ENCODE measurements at regions not wholly inside any gene's neighbourhood (a gene's known extent, or its start where the extent isn't known, plus 50 kb on each side); places are given as distances from the start of the nearest gene placed in this dataset.

GRCh38 chr9:91084896-91085516 is 276.7 kb downstream of the AUH start:
- TF ChIP-seq, protein P1, sequence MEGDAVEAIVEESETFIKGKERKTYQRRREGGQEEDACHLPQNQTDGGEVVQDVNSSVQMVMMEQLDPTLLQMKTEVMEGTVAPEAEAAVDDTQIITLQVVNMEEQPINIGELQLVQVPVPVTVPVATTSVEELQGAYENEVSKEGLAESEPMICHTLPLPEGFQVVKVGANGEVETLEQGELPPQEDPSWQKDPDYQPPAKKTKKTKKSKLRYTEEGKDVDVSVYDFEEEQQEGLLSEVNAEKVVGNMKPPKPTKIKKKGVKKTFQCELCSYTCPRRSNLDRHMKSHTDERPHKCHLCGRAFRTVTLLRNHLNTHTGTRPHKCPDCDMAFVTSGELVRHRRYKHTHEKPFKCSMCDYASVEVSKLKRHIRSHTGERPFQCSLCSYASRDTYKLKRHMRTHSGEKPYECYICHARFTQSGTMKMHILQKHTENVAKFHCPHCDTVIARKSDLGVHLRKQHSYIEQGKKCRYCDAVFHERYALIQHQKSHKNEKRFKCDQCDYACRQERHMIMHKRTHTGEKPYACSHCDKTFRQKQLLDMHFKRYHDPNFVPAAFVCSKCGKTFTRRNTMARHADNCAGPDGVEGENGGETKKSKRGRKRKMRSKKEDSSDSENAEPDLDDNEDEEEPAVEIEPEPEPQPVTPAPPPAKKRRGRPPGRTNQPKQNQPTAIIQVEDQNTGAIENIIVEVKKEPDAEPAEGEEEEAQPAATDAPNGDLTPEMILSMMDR (IDR thresholded peaks at IDR 0.05; ENCODE audit: control extremely low read depth, extremely low read depth, low read depth, missing control alignments): no peak
- CTCF ChIA-PET: no interaction called here
- DNase-seq (ENCODE audit: extremely low spot score): no peak
- POLR2A ChIA-PET: no interaction called here

GRCh38 chr9:91085517-91086291 is 276.0 kb downstream of the AUH start:
- ChIA-PET CTCF (no interaction called here), POLR2A (no interaction called here)
- DNase-seq (ENCODE audit: extremely low spot score): no peak
- TF ChIP-seq, protein P1 (IDR thresholded peaks at IDR 0.05; ENCODE audit: control extremely low read depth, extremely low read depth, low read depth, missing control alignments): no peak

DNA sequence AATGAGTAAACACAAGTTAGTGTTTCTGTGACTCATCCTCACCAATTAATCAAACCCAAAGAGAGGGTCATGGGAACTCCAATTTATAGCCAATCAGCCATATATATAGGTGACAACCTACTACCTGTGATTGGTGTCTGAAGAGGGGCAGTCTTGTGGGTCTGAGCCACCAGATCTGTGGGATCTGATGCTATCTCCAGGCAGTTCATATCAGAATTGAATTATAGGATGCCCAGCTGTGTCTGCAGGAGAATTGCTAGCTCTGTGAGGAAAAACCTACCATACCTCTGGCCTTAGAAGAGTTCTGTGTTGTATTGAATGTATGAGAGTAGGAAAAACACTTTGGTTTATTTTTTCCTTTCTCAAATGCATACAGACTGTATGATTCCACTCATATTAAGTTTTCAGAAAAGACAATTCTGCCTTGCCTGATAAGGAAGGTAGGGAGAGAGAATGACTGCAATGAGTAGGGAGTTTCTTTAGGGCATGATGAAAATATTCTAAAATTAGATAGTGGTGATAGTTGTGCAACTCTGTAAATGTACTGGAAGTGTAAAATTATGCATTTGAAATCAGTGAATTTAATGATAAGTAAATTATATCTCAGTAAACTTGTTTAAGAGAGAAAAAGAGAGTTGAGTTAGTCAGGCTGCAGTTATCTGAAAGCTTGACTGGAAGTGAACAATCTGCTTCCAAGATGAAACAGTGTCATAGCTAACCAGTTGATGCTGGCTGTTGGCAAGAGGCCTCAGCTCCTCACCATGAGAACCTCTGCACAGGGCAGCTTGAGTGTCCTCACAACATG is 274.9 kb downstream of the AUH start:
- no peak for DNase-seq (ENCODE audit: extremely low spot score)
- ChIA-PET POLR2A (no interaction called here), CTCF (interaction anchor here (1.4 kb wide), 1 partner anchor 53 kb away, joined by 3 read pairs; no protein-coding TSS in a partner anchor)
- TF ChIP-seq, protein P1 (IDR thresholded peaks at IDR 0.05; ENCODE audit: control extremely low read depth, extremely low read depth, low read depth, missing control alignments): no peak

DNA sequence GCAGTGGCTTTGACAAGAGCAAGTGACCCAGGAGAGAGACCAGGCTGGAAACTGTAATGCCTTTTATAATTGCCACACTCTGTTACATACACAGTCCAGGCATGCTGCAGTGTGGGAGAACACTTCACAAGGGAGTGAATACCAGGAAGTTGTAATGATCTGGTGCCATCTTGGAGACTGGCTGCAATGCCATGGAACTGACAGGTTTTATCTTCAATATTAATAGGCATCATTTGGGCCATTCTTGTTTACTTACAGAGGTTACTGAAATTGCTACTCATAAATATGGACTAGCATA is 274.3 kb downstream of the AUH start:
- TF ChIP-seq, protein P1 (IDR thresholded peaks at IDR 0.05; ENCODE audit: control extremely low read depth, extremely low read depth, low read depth, missing control alignments): no peak
- DNase-seq (ENCODE audit: extremely low spot score): no peak
- ChIA-PET CTCF (interaction anchor here (1.4 kb wide), 1 partner anchor 53 kb away, joined by 3 read pairs; no protein-coding TSS in a partner anchor), POLR2A (no interaction called here)

- ChIA-PET CTCF (interaction anchor here (0.7 to 2.0 kb wide), 21 partner anchors 9 to 629 kb away, joined by 3 to 22 read pairs (median 3); no protein-coding TSS in a partner anchor), POLR2A (no interaction called here)
- TF ChIP-seq, protein P1 (IDR thresholded peaks at IDR 0.05; ENCODE audit: control extremely low read depth, extremely low read depth, low read depth, missing control alignments): peak; percentile 61
- DNase-seq (ENCODE audit: extremely low spot score): peak; percentile 24
Measured at GRCh38 chr9:91089405-91090129, 272.2 kb downstream of the AUH start.

- ChIA-PET POLR2A (no interaction called here), CTCF (interaction anchor here (1.0 to 2.0 kb wide), 16 partner anchors 9 to 629 kb away, joined by 3 to 22 read pairs (median 3); no protein-coding TSS in a partner anchor)
- TF ChIP-seq, protein P1 (IDR thresholded peaks at IDR 0.05; ENCODE audit: control extremely low read depth, extremely low read depth, low read depth, missing control alignments): no peak
- no peak for DNase-seq (ENCODE audit: extremely low spot score)
Measured at GRCh38 chr9:91090130-91090410, 271.6 kb downstream of the AUH start.

Measured in GM10248 (cell line).